GM21717 (cell line): ENCODE measurements at regions not wholly inside any gene's neighbourhood (a gene's known extent, or its start where the extent isn't known, plus 50 kb on each side); places are given as distances from the start of the nearest gene placed in this dataset.

Experiments
- ATAC-seq: cut with Tn5 transposase; IDR thresholded peaks from one replicate; pipeline ENCODE4 v1.9.1; 2021; ENCODE audit warnings: mild to moderate bottlenecking, moderate library complexity; ENCODE audit not compliant: unreplicated experiment

GRCh38 chr21:28112511-28112910 lies 880.2 kb downstream of the LTN1 start:
- no peak for ATAC-seq

DNA sequence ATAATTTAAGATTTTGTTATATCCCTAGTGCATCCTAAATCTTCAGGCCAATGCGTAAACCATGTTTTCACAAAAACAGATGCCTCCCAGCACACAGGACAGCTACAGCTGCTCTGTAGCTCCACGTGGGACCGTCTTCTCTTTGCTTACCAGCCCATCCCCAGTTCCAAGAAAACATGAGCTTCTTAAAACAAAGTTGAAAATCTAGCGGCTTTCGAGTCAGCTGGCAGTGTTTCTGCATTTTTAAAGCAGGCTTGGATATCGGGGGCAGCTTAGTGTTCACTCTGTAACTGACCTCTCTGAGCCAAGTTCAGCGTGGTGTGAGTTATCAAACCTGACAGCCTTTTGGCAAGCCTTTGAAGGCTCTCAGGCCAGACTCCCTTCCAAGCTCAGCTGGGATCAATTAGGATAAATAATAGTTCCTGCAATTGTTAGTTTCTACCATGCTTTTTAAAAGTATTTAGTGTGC lies 881.5 kb downstream of the LTN1 start:
- ATAC-seq = no peak

GRCh38 chr21:28110716-28111115 lies 882.0 kb downstream of the LTN1 start:
- ATAC-seq = no peak

DNA sequence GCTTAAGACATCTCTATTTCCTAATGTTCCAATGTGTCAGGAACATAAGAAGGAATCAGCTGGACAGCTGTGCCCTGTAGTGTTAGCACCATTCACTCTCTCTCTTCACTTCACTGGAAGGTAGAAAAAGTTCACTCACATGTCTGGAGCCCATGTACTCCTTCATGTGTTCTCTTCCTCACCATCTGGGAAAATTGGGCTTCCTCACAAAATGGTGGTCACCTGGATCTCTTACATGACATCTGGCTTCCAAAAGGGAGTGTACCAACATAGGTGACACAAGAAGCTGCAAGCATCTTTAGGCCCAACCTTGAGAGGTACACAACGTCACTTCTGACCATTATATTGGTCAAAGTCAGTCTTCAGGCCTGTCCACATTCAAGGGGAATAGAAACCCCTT lies 882.6 kb downstream of the LTN1 start:
- no peak for ATAC-seq

- ATAC-seq = no peak
Observed at GRCh38 chr21:28106370-28106890, 886.2 kb downstream of the LTN1 start.

DNA sequence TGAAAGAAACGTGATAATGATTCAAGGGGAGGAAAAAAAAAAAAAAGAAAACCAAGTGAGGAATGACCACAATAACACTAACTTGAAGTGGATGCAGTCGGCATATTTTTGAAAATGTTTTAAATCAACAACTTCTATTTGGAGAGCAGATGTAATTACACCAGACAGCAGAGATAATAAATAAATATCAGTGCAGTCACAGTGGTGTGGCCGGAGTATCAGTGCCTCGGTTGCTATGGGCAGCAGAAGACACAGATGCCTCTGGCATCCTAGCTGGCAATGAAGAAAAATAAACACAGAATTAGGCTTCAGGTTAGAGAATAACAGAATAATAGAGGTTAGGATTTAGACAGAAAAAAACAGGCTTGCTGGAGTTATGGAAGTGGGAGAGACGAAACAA lies 888.3 kb downstream of the LTN1 start:
- ATAC-seq = no peak

GRCh38 chr21:28100366-28100765 lies 892.3 kb downstream of the LTN1 start:
- ATAC-seq = no peak

GRCh38 chr21:28099001-28099705 lies 893.5 kb downstream of the LTN1 start:
- no peak for ATAC-seq

- no peak for ATAC-seq
Observed at GRCh38 chr21:28091466-28091865, 901.2 kb downstream of the LTN1 start.

- ATAC-seq = no peak
Observed at GRCh38 chr21:28090546-28090945, 902.1 kb downstream of the LTN1 start.

DNA sequence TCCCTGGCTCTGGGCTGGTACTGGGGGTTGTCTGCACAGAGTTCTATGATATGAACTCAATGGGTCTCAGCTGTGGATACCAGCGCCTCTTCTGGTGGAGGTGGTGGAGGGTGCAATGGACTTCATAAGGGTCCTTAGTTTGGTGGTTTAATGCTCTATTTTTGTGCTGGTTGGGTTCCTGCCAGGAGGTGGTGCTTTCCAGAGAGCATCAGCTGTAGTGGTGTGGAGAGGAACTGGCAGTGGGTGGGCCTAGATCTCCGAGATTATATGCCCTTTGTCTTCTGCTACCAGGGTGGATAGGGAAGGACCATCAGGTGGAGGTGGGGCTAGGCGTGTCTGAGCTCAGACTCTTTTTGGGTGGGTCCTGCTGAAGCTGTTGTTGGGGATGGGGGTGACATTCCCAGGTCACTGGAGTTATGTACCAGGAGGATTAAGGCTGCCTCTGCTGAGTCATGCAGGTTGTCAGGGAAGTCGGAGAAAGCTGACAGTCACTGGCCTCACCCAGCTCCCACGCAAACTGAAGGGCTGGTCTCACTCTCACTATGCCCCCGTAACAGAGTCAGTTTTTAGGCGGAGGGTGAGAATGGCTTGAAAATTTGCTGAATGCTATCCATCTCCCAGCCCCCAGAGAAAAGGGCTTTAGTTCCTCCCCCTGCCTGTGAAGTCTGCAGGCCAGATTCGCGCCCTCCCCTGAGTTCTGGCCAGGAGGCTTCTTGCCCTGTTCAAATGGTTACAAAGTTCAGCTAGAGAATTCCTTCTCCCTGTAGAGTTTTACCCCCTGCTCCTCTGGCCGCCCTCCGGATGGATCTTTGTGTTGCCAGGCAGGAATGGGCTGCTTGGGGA lies 902.9 kb downstream of the LTN1 start:
- no peak for ATAC-seq

DNA sequence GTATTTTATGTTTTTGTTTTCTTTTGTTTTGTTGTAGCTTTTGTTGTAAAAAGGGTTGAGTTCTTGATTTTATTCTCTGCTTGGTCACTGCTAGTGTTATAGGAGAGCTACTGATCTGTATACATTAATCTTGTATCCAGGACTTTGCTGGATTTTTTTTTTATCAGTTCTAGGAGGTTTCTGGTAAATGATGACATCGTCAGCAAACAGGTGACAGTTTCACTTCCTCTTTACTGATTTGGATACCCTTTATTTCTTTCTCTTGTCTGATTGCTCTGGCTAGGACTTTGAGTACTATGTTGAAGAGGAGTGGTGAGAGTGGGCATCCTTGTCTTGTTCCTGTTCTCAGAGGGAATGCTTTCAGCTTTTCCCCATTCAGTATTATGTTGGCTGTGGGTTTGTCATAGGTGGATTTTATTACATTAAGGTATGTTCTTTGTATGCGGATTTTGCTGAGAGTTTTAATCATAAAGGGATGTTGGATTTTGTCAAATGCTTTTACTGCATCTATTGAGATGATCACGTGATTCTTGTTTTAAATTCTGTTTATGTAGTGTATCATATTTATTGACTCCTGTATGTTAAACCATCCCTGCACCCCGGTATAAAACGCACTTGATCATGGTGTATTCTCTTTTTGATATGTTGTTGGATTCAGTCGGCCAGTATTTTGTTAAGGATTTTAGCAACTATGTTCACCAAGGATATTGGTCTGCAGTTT lies 905.7 kb downstream of the LTN1 start:
- ATAC-seq = no peak

DNA sequence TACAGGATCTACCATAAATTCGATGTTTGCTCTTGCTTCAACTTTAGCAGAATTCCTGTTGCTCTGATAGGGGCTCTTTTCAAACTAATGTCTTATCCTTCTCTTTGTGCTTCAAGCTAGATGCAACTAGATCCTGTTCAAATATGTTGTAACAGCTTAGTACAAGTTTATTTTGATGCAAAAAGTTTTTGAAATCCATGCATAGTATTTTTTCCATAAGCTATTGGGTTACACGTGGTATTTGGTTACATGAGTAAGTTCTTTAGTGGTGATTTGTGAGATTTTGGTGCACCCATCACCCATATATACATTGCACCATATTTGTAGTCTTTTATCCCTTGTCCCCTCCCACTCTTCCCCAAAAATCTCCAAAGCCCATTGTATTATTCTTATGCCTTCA lies 907.7 kb downstream of the LTN1 start:
- no peak for ATAC-seq

GRCh38 chr21:28083350-28083749 lies 909.3 kb downstream of the LTN1 start:
- no peak for ATAC-seq

DNA sequence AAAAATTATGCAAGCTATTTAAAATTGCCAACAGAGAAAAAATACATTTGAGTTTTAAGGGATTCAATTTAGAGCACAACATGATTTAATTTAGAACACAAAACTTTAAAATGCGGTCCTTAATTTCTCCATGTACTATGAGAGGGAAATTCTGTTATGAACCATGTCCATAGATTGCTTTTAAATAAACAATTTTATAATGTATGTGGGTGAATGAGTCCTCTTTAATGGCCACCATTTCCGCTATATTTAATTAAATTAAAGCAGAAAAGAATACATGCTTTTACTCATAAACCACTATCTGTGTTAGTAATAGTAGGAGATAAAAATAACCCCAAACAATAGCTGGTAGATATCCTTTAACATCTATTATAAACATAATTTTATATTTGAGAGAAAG lies 914.6 kb downstream of the LTN1 start:
- no peak for ATAC-seq

- no peak for ATAC-seq
Observed at GRCh38 chr21:28074676-28075075, 918.0 kb downstream of the LTN1 start.

- no peak for ATAC-seq
Observed at GRCh38 chr21:28072601-28073000, 920.1 kb downstream of the LTN1 start.

- no peak for ATAC-seq
Observed at GRCh38 chr21:28069450-28069923, 923.2 kb downstream of the LTN1 start.

GRCh38 chr21:28068455-28069358 lies 924.0 kb downstream of the LTN1 start:
- ATAC-seq = no peak
